Activated T-cell treated with anti-CD3 and anti-CD28 coated beads for 4 hours (primary cell): ENCODE measurements at regions not wholly inside any gene's neighbourhood (a gene's known extent, or its start where the extent isn't known, plus 50 kb on each side); places are given as distances from the start of the nearest gene placed in this dataset.
"Not testable (repeated sequence)": the region's sequence is repeated elsewhere in the genome, so short reads cannot be mapped to it uniquely, and the experiment has no call there.

Experiments
- DNase-seq: peaks from one replicate; pipeline ENCODE4 v3.0.0-alpha.2; 2020

DNA sequence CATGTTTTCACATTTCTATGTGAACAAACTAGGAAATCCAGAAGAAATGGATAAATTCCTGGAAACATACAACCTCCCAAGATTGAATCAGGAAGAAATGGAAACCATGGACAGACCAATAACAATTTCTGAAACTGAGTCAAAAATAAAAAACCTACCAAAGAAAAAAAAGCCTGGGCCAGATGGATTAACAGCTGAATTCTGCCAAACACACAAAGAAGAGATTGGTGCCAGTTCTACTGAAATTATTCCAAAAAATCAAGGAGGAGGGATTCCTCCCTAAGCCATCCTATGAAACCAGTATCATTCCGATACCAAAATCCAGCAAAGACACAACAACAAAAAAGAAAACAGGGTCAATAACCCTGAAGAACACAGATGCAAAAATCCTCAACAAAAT, 166.9 kb upstream of the FBXL7 start:
- no peak for DNase-seq

DNA sequence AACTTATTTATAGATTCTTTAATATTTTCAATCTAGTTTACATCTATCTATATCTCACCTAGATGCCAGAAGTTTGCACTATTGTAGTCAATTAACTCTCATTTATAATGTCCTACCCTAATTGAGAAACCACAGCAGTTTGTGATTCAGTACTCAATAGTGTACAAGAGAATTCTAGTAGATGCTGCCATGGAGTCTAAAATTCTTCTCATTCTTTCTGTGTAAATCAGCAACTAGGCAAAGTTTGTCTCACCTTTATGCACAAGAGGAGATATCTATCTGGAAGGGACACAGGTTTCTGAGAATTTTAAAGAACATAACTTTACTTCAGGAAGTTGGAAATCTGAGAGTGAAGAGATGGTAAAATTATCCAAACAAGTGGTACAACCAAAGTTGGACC, 173.0 kb upstream of the FBXL7 start:
- no peak for DNase-seq

DNA sequence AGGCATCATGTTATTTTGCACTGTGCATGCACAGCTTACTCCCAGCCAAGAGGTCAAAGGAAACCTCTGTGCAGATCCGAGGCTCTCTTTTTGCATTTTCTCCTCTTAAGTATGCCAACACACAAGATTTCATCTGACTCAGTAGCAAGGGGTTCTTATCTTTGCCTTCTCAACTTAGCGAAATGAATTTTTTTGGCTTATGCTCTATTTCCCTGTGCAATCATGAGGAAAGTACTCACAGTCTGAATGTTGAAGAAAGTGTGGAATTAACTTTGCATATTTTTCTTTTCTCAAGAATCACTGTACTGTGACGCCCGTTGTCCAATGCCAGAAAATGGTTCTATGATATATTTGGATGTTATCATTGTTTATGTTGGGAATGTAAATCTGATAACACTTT, 173.5 kb upstream of the FBXL7 start:
- DNase-seq, result no peak

DNA sequence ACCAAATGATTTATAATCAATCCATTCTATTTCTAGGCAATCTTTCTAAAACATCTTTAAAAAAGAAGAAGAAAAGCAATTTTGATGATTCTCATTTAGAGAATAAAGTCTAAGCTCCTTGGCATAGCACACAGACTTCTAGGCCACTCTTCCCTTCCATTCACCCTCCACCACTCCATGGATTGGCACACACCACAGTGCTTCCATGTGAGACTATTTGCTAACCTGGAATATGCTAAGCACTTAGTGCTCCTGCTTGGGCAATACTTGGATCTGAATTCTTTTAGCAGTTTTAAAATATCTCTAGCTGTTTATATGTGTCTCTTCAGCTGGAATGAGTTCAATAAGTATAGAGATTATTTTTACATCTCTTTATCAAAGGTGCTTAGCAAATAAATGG, 177.6 kb upstream of the FBXL7 start:
- no peak for DNase-seq

DNA sequence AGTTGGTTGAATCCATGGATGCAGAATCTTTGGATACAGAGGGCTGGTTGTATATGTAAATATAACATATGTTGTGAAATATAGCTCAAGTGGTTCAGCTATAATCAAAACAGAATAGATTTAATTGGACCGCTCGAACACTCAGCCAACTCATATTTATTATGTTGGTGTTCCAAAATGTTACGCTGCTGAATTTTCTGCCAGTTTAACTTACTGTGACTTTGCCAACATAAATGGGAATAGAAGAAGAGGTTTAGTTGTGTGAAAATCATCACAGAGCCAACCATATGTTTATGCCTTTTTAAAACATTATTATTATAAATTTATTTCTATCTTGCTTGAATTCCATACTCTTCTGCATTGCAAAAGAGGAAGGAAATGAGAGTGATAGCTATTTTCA, 178.2 kb upstream of the FBXL7 start:
- no peak for DNase-seq

- no peak for DNase-seq
These were observed 179.1 kb upstream of the FBXL7 start for GRCh38 chr5:15320871-15321270.

DNA sequence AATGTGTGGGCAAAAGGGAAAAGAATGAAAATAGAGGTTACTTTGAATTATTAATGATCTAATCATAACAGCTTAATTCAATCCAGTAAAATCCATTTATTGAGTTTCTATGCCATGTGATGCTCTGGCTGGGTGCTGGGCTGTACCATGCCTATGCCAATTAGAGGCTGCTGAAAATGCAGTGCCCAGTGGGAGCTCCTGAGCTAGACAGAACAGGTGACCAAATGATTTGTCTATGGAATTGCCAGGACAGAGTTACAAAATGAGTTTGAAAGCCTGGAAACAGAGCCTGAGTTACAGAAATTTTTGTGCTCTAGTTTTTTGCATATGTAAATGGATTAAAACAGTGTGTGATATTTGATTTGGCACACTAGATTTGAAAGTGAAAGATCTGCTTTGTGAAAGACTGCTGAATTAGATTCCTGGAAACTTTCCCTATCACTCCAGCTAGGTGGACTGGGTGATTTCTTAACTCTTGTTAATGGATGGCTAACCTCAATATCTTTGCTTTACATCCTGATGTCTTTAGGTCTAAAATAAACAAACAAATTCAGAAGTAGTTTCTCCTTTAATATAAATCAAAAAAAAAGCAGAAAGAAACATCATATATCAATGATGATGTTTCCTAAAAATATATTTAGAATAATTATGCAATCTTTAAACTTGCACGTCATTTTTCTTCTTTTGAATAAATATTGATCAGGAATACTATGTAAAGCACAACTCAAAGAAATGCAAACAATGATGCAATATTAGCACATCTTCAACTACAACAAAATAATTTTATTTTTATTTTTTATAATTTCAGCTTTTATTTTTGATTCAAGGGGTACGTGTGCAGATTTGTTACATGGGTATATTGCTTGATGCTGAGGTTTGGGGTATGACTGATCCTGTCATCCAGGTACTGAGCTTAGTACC, 194.8 kb upstream of the FBXL7 start:
- DNase-seq, result no peak

- no peak for DNase-seq
These were observed 195.8 kb upstream of the FBXL7 start for GRCh38 chr5:15304066-15304731.

DNA sequence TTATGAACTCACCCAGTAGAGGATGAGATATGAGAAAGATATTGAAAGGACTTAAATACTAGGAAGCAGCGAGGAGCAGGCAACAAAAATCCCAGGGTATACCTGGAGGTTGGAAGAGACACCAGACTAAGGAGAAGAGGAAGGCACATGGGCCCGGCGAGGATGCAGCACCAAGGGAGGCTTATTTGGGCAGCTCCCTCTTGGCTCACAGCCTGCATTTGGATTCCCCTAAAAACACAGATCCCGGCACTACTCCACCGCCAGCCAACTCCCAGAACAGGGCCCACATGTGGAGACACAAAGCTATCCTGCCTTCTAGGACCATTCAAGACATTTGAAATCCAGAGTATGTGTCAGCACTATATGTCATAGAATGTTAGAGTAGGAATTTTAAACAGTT, 199.8 kb upstream of the FBXL7 start:
- no peak for DNase-seq

- DNase-seq, result no peak
These were observed 209.0 kb upstream of the FBXL7 start for GRCh38 chr5:15290953-15291352.

DNA sequence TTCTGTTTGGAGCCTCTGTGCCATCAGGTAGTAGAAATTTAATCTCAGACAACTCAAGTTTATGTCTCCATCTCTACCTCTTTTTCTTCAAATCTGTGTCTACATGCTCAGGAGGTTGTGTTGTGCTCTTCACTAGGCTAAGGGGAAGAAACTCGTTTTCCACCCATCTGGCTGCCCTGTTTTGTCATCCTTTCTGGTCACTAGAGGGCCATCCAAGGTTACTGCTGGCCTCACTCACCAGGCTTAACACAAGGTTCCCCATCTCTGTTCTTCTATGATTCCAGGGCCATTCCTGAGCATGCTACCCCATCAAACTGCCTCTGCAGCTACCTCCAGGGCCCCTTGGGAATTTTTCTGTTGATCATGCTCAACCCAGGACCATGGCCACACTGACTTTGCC, 213.3 kb upstream of the FBXL7 start:
- no peak for DNase-seq

DNA sequence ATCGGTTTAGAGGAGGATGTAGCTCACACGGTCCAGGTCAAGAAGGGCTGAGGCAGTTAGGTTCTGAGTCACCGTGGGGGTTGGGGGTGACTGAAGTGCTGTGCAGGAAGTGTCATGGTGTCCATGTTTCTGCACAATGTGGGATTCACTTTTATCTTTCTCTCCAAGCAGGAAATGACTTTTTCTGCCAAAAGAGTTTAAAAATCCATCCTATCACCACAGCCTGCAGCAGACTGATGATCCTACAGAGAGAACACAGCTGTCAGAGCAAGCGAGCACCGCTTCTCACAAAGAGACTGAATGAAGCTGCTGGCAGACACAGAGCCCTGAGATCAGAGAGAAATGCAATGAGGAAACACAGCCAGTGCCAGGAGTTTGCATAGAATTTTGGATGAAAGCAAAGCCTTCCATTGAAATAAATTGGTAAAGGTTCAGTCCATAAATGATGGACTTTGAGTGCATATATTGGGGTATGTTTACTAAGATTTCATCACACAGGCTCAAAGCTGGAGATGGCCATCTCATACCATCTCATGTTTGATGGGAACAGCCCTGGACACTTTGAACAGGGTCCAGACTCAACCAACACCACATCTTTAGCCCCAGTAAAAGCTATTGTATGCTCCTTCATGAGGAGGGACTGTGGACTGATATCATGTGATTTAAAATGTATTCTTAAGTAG, 213.9 kb upstream of the FBXL7 start:
- DNase-seq, result no peak

DNA sequence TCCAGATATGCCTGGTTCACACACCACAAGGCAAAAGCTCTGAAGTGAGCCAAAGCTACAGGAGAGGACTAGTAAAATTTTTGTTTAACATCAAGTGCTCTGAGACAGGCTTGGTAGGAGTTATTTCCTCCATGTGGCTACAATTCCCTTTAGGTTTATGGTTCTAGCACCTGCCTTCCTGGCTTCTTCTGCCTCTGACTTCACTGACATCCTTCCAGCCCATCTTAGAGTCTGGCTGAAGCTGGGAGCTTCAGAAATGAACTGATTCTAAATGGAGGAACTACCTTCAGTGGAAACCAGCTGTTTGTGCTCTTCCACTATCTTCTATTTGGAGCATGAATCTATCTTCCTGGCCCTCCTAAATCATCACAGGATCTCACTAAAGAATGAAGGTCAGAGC, 215.3 kb upstream of the FBXL7 start:
- no peak for DNase-seq

DNA sequence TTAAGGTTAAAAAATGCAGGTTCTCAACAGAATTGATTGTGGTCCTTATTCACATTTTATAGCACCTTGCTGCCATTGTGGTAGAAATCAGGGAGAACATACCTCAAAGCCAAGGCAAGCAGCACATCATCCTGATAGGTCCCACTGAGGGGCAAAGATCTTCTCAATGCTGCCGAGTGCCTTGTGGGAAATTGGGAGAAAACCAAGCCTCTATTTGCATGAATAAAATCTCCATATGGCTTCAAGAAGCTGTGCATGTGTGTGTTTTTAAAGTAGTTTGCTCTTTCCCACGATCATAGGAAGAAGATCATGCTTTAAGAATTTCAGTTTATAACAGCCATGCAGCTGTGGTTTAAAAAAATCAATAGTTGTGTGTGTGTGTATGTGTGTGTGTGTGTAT, 216.9 kb upstream of the FBXL7 start:
- no peak for DNase-seq

DNA sequence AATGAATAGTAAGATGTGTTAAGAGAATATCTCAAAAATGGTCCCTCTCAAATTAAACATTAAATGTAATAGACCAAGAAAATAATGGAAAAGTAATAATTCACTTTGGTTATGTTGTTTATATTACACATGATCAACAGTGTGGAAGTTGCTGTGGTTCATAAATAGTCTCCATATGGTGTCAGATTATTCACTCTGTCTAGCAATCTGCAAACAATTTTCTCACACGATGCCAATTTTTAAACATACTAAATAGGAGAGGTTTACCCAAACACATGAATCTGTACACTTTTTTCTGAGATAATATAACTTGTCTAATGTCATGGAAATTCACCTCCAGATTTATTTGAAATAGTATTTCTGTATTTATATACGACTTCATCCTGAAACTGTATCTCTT, 217.4 kb upstream of the FBXL7 start:
- DNase-seq, result no peak

- DNase-seq, result not testable (repeated sequence)
These were observed 228.4 kb upstream of the FBXL7 start for GRCh38 chr5:15271596-15271995.

DNA sequence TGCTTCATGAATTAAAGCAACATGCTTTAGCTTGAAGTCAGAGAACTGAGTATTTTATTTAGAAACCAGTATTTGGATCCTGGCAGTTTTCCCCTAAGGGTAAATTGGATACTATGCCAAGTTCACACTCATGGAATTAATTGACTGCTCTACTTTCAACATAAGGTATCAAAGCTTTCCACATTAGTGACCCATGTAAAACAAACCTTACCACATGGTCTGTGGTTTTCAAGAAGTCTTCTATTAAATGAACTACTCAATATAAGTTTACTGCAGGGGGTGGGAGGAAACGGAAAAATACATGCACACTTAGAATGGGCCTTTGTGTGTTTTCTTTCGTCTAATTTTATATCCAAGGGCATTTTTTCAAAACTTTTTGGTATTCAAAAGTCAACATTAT, 232.0 kb upstream of the FBXL7 start:
- DNase-seq, result no peak

DNA sequence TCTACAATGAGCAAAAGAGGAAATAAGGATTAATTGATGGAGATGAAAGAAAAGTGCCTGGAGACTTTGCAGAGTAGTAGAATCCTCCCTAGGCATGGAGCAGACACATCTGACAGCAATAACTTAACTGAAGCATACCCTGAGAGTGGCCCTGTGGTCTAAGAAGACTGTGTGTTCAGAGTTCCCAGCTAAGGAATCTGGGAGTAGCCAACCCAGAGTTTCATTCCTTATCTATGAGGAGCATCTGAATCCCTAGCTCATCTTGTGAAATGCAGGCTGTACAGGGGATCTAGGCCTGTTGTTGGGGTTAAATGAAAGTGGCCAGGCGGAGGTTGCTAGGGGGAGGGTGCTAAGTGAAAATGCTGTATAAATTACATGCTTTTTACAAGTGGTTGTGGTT, 233.1 kb upstream of the FBXL7 start:
- no peak for DNase-seq

- no peak for DNase-seq
These were observed 233.8 kb upstream of the FBXL7 start for GRCh38 chr5:15266229-15266628.

- DNase-seq, result no peak
These were observed 236.0 kb upstream of the FBXL7 start for GRCh38 chr5:15263942-15264341.

GRCh38 chr5:15263406-15263805, 236.6 kb upstream of the FBXL7 start:
- no peak for DNase-seq

- no peak for DNase-seq
These were observed 238.5 kb upstream of the FBXL7 start for GRCh38 chr5:15261269-15261995.
